ENCODE measurements at regions not wholly inside any gene's neighbourhood (a gene's known extent, or its start where the extent isn't known, plus 50 kb on each side); places are given as distances from the start of the nearest gene placed in this dataset.

DNA sequence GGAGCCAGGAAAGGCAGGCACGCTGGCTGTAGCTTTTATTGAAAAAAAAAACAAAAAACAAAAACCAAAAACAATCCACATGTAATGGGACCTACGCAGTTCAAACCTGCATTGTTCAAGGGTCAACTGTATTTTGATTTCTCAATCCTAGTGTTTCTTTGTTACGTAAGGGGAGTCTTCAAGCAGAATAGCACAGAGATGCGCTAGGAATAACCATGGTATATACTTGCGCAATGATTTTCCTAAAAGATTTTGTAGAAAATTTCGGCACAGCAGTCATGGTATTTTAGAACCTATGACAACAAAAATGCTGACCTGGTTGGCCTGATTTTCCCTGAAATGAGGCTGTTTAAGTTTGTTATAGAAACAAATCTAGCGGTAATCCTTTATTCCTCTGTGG is 1110.5 kb upstream of the WWC1 start:
- Histone ChIP-seq H3K27me3 (ENCODE audit: control insufficient read depth in 1 of 2, insufficient read depth in 2 of 2, low read length in 2 of 2) (no peaks in the 10 kb centered on the region), H3K4me3 (replicated peaks in 1 of 3; ENCODE audit: insufficient read depth in 1 of 3, low read depth in 2 of 3, low read length in 3 of 3) (no peak overlapping the region), H3K9me3 (ENCODE audit: low read length) (no peaks in the 10 kb centered on the region), H3K9ac (ENCODE audit: insufficient read depth, low read depth, low read length) (no peak overlapping the region), H3K27ac (ENCODE audit: extremely low read length, insufficient read depth, low read length) (no peak overlapping the region), H3K4me1 (ENCODE audit: insufficient read depth, low read length) (no peaks in the 10 kb centered on the region), H3K36me3 (replicated peaks in 1 of 2; ENCODE audit: control insufficient read depth in 1 of 2, insufficient read depth in 2 of 2, low read length in 2 of 2) (no peaks in the 10 kb centered on the region), H3K79me2 (ENCODE audit: insufficient read depth, low read length) (no peaks in the 10 kb centered on the region), H4K20me1 (ENCODE audit: insufficient read depth, low read length) (no peaks in the 10 kb centered on the region), H3K4me2 (ENCODE audit: low read depth, low read length) (no peak overlapping the region), H2AFZ (ENCODE audit: low read length) (no peak overlapping the region)
- no peak for DNase-seq (ENCODE audit: low spot score)
- ATAC-seq, result no peak
- POLR2A ChIA-PET, result no interaction called here
- TF ChIP-seq, protein P1, sequence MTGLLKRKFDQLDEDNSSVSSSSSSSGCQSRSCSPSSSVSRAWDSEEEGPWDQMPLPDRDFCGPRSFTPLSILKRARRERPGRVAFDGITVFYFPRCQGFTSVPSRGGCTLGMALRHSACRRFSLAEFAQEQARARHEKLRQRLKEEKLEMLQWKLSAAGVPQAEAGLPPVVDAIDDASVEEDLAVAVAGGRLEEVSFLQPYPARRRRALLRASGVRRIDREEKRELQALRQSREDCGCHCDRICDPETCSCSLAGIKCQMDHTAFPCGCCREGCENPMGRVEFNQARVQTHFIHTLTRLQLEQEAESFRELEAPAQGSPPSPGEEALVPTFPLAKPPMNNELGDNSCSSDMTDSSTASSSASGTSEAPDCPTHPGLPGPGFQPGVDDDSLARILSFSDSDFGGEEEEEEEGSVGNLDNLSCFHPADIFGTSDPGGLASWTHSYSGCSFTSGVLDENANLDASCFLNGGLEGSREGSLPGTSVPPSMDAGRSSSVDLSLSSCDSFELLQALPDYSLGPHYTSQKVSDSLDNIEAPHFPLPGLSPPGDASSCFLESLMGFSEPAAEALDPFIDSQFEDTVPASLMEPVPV (CRISPR knock-in tag; IDR thresholded peaks at IDR 0.05), result no peak
- no peak for TF ChIP-seq TCF7L2 (IDR thresholded peaks at IDR 0.05; ENCODE audit: low read depth, low read length)
- TF ChIP-seq CREM (IDR thresholded peaks at IDR 0.05), result no peak
- no peak for TF ChIP-seq CREM (CRISPR knock-in tag; IDR thresholded peaks at IDR 0.05)
- TF ChIP-seq CEBPB (IDR thresholded peaks at IDR 0.05; ENCODE audit: borderline replicate concordance, low read depth, low read length), result 0 out of 2 replicates have a peak, but pooled peaks have one; percentile 42
- FAIRE-seq, result no peak
- CTCF ChIA-PET (ENCODE audit: low intra/inter-chr PET ratio, low total read pairs), result no interaction called here
- 28% methylated on average over 7 of the region's 7 CpGs for WGBS (ENCODE audit: low lambda C conversion rate)
- intact Hi-C loops (cut with micrococcal nuclease; ENCODE audit: unreplicated experiment) (no loop called here), in situ Hi-C loops (cut with HindIII; ENCODE audit: extremely low pct_ligation_motif_present, low pct_unique_long_range_greater_than_20kb) (no loop called here)
- no TSS peak for BruUV-seq (replicated peaks)

DNA sequence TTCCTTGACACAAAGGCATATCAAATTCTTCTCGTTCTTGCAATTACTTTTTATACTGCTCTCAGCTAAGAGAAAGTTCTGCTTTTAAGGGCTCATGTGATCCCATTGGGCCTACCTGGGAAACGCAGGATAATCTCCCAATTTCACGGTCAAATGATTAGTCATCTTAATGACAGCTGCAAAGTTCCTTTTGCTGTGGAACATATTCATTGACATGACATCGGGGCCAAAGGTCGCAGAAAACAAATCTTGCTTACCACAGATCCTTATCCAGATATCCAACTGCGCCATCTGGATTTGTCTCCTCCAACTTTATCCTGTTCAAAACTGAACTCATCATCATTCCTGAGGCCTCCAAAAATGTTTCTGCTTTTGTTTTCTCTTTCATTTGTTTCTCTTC is 1085.6 kb upstream of the WWC1 start:
- no peaks in the 10 kb centered on the region for H3K4me1 ChIP-seq (ENCODE audit: insufficient read depth, low read length)
- H4K20me1 ChIP-seq (ENCODE audit: insufficient read depth, low read length), result no peaks in the 10 kb centered on the region
- H3K9ac ChIP-seq (ENCODE audit: insufficient read depth, low read depth, low read length), result no peak overlapping the region
- FAIRE-seq (no peak), DNase-seq (ENCODE audit: low spot score) (no peak), ATAC-seq (no peak)
- 27% methylated on average over 6 of the region's 6 CpGs for WGBS (ENCODE audit: low lambda C conversion rate)
- H3K27me3 ChIP-seq (ENCODE audit: control insufficient read depth in 1 of 2, insufficient read depth in 2 of 2, low read length in 2 of 2), result no peaks in the 10 kb centered on the region
- no peak overlapping the region for H3K4me3 ChIP-seq (replicated peaks in 1 of 3; ENCODE audit: insufficient read depth in 1 of 3, low read depth in 2 of 3, low read length in 3 of 3)
- intact Hi-C loops (cut with micrococcal nuclease; ENCODE audit: unreplicated experiment) (no loop called here), in situ Hi-C loops (cut with HindIII; ENCODE audit: extremely low pct_ligation_motif_present, low pct_unique_long_range_greater_than_20kb) (no loop called here)
- H3K27ac ChIP-seq (ENCODE audit: extremely low read length, insufficient read depth, low read length), result no peak overlapping the region
- POLR2A ChIA-PET, result no interaction called here
- H3K36me3 ChIP-seq (replicated peaks in 1 of 2; ENCODE audit: control insufficient read depth in 1 of 2, insufficient read depth in 2 of 2, low read length in 2 of 2), result no peaks in the 10 kb centered on the region
- H3K4me2 ChIP-seq (ENCODE audit: low read depth, low read length), result no peak overlapping the region
- no peak overlapping the region for H2AFZ ChIP-seq (ENCODE audit: low read length)
- H3K79me2 ChIP-seq (ENCODE audit: insufficient read depth, low read length), result no peaks in the 10 kb centered on the region
- CTCF ChIA-PET (ENCODE audit: low intra/inter-chr PET ratio, low total read pairs), result no interaction called here
- H3K9me3 ChIP-seq (ENCODE audit: low read length), result no peaks in the 10 kb centered on the region
- BruUV-seq (replicated peaks), result no TSS peak
- TF ChIP-seq CBX2 (IDR thresholded peaks at IDR 0.05; ENCODE audit: low read depth, low read length) (no peak), CBX2 (CRISPR knock-in tag; IDR thresholded peaks at IDR 0.05; ENCODE audit: low read depth) (no peak), IRX3 (CRISPR knock-in tag; IDR thresholded peaks at IDR 0.05; ENCODE audit: borderline replicate concordance, low read depth) (no peak), NR3C1 (CRISPR knock-in tag; IDR thresholded peaks at IDR 0.05) (no peak), CBX1 (IDR thresholded peaks at IDR 0.05; ENCODE audit: low read depth) (no peak)
- TF ChIP-seq, protein P2, sequence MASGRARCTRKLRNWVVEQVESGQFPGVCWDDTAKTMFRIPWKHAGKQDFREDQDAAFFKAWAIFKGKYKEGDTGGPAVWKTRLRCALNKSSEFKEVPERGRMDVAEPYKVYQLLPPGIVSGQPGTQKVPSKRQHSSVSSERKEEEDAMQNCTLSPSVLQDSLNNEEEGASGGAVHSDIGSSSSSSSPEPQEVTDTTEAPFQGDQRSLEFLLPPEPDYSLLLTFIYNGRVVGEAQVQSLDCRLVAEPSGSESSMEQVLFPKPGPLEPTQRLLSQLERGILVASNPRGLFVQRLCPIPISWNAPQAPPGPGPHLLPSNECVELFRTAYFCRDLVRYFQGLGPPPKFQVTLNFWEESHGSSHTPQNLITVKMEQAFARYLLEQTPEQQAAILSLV (CRISPR knock-in tag; IDR thresholded peaks at IDR 0.05; ENCODE audit: borderline replicate concordance), result no peak
- TF ChIP-seq, protein P3, sequence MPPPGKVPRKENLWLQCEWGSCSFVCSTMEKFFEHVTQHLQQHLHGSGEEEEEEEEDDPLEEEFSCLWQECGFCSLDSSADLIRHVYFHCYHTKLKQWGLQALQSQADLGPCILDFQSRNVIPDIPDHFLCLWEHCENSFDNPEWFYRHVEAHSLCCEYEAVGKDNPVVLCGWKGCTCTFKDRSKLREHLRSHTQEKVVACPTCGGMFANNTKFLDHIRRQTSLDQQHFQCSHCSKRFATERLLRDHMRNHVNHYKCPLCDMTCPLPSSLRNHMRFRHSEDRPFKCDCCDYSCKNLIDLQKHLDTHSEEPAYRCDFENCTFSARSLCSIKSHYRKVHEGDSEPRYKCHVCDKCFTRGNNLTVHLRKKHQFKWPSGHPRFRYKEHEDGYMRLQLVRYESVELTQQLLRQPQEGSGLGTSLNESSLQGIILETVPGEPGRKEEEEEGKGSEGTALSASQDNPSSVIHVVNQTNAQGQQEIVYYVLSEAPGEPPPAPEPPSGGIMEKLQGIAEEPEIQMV (CRISPR knock-in tag; IDR thresholded peaks at IDR 0.05; ENCODE audit: low read depth), result no peak
- TF ChIP-seq, protein P4, sequence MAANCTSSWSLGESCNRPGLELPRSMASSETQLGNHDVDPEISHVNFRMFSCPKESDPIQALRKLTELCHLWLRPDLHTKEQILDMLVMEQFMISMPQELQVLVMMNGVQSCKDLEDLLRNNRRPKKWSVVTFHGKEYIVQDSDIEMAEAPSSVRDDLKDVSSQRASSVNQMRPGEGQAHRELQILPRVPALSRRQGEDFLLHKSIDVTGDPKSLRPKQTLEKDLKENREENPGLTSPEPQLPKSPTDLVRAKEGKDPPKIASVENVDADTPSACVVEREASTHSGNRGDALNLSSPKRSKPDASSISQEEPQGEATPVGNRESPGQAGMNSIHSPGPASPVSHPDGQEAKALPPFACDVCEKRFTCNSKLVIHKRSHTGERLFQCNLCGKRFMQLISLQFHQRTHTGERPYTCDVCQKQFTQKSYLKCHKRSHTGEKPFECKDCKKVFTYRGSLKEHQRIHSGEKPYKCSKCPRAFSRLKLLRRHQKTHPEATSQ (CRISPR knock-in tag; IDR thresholded peaks at IDR 0.05; ENCODE audit: borderline replicate concordance), result no peak
